B cell (primary cell): ENCODE measurements at regions not wholly inside any gene's neighbourhood (a gene's known extent, or its start where the extent isn't known, plus 50 kb on each side); places are given as distances from the start of the nearest gene placed in this dataset.

ENCODE experiments used
- ATAC-seq: fragments of 200-7000 bp; cut with Tn5 transposase; one replicate; pipeline ENCODE4 v1.10.0; 2021; ENCODE audit warnings: low read depth, mild to moderate bottlenecking, moderate number of reproducible peaks, moderate library complexity
- CTCF ChIA-PET: fragments of 350-600 bp; sonication (Branson Sonifier 250); formaldehyde crosslinking; loops from one replicate; lab custom pipeline; 2021; ENCODE audit warnings: antibody characterized with exemption, inconsistent platforms; lab: Charles Lee
- POLR2A ChIA-PET: fragments of 350-600 bp; sonication (Branson Sonifier 250); formaldehyde crosslinking; loops from one replicate; lab custom pipeline; 2021; ENCODE audit warnings: antibody characterized with exemption; lab: Charles Lee
- DNase-seq: peaks from one replicate; pipeline ENCODE4 v3.0.0; 2013
- H2AFZ ChIP-seq: 2 replicates; pipeline ENCODE4 v1.6.1; 2012; ENCODE audit warnings: mild to moderate bottlenecking, low read depth, low read length; ENCODE audit not compliant: insufficient read depth, poor library complexity, severe bottlenecking
- H3K27ac ChIP-seq, 2 donors: 1 replicate in 1 of 2; 2 replicates in 1 of 2; pipeline ENCODE4 v1.5.1; 2012 to 2013; ENCODE audit warnings: low read length in 2 of 2, mild to moderate bottlenecking in 2 of 2, moderate library complexity in 1 of 2
- H3K27me3 ChIP-seq, 4 experiments: fragments of 200-600 bp in 1 of 4; sonication (generic) in 1 of 4; replicated peaks in 1 of 4; 1 replicate in 2 of 4; 2 replicates in 2 of 4; pipeline versions ENCODE4 v1.6.1 to v1.7.0; 2013 to 2016; ENCODE audit warnings: low read length in 3 of 4, mild to moderate bottlenecking in 2 of 4, mixed read lengths in 1 of 4, moderate library complexity in 1 of 4; ENCODE audit not compliant: insufficient read depth in 4 of 4, control insufficient read depth in 3 of 4; ENCODE audit errors: control extremely low read depth in 1 of 4
- H3K36me3 ChIP-seq, 2 experiments: replicated peaks in 1 of 2; 1 replicate in 1 of 2; 2 replicates in 1 of 2; pipeline versions ENCODE4 v1.6.1 to v1.7.1; 2013; ENCODE audit warnings: low read length in 1 of 2; ENCODE audit not compliant: insufficient read depth in 2 of 2, control insufficient read depth in 1 of 2; ENCODE audit errors: control extremely low read depth in 1 of 2, extremely low read depth in 1 of 2
- H3K4me1 ChIP-seq, 2 donors: fragments of 200-600 bp in 1 of 2; sonication (generic) in 1 of 2; 1 replicate in 1 of 2; 2 replicates in 1 of 2; pipeline versions ENCODE4 v1.5.1 to v1.6.1; 2013 to 2017; ENCODE audit warnings: low read length in 2 of 2; ENCODE audit not compliant: control insufficient read depth in 2 of 2, insufficient read depth in 2 of 2
- H3K4me2 ChIP-seq: replicated peaks from 2 replicates; pipeline ENCODE3; 2012; ENCODE audit warnings: mild to moderate bottlenecking, low read depth, low read length; ENCODE audit not compliant: poor library complexity, severe bottlenecking
- H3K4me3 ChIP-seq, 5 experiments: fragments of 200-600 bp in 1 of 5; sonication (generic) in 1 of 5; 1 replicate in 3 of 5; 2 replicates in 2 of 5; pipeline versions ENCODE4 v1.5.1 to v1.7.0; 2011 to 2016; ENCODE audit warnings: low read length in 4 of 5, mild to moderate bottlenecking in 4 of 5, low read depth in 2 of 5, control low read depth in 1 of 5, moderate library complexity in 1 of 5; ENCODE audit not compliant: insufficient read depth in 1 of 5; ENCODE audit errors: control extremely low read depth in 1 of 5, extremely low read depth in 1 of 5
- H3K79me2 ChIP-seq: fragments of 200-600 bp; sonication (generic); one replicate; pipeline ENCODE4 v1.6.0; 2016; ENCODE audit warnings: low read length; ENCODE audit not compliant: control insufficient read depth, insufficient read depth
- H3K9ac ChIP-seq: fragments of 200-600 bp; sonication (generic); 2 replicates; pipeline ENCODE4 v1.6.1; 2017; ENCODE audit warnings: mild to moderate bottlenecking, low read length, moderate library complexity
- H3K9me3 ChIP-seq, 3 donors: one replicate each; pipeline versions ENCODE4 v1.6.1 to v1.7.1; 2013; ENCODE audit warnings: low read length in 2 of 3; ENCODE audit not compliant: control insufficient read depth in 2 of 3, insufficient read depth in 1 of 3; ENCODE audit errors: control extremely low read depth in 1 of 3
- H4K20me1 ChIP-seq: 2 replicates; pipeline ENCODE4 v1.6.0; 2012; ENCODE audit warnings: mild to moderate bottlenecking, low read length; ENCODE audit not compliant: insufficient read depth, control insufficient read depth, poor library complexity, severe bottlenecking
- H3K27ac Mint-ChIP-seq: one replicate; pipeline ENCODE4 v1.8.0; 2021; ENCODE audit warnings: mixed read lengths
- H3K27me3 Mint-ChIP-seq: one replicate; pipeline ENCODE4 v1.8.0; 2021; ENCODE audit warnings: mixed read lengths
- H3K4me1 Mint-ChIP-seq: one replicate; pipeline ENCODE4 v1.8.0; 2021; ENCODE audit warnings: mixed read lengths
- H3K4me3 Mint-ChIP-seq: one replicate; pipeline ENCODE4 v1.8.0; 2021; ENCODE audit warnings: mixed read lengths
- H3K9me3 Mint-ChIP-seq: one replicate; pipeline ENCODE4 v1.8.0; 2022; ENCODE audit warnings: mixed read lengths; ENCODE audit not compliant: insufficient read depth
- CTCF ChIP-seq: fragments of 200-600 bp; IDR thresholded peaks from one replicate; pipeline ENCODE4 v1.8.0; 2022; ENCODE audit warnings: antibody characterized with exemption, mild to moderate bottlenecking
- EZH2 ChIP-seq: IDR thresholded peaks from 2 replicates; pipeline ENCODE4 v1.6.1; 2012; ENCODE audit warnings: borderline replicate concordance, low read depth, mild to moderate bottlenecking, moderate library complexity, low read length; ENCODE audit not compliant: insufficient read depth, poor library complexity, severe bottlenecking
- intact Hi-C: fragments of 100-400 bp; cut with micrococcal nuclease; formaldehyde crosslinking; loops from one replicate; pipeline ENCODE4 v1.10.0; 2022

- no peaks in the 10 kb centered on the region for H3K27me3 ChIP-seq
- intact Hi-C loops = no loop called here
- no peak overlapping the region for H3K4me3 Mint-ChIP-seq
- ATAC-seq = no peak
- no peak overlapping the region for H2AFZ ChIP-seq
- H3K36me3 ChIP-seq = peaks cover 0 to 28% of the 10 kb centered on the region in 2 experiments
- no peaks in the 10 kb centered on the region for H3K9me3 Mint-ChIP-seq
- H3K4me1 ChIP-seq = no peaks in the 10 kb centered on the region
- no peak overlapping the region for H3K27ac Mint-ChIP-seq
- H3K9me3 ChIP-seq = no peaks in the 10 kb centered on the region
- no peaks in the 10 kb centered on the region for H3K4me1 Mint-ChIP-seq
- H3K27ac ChIP-seq = no peak overlapping the region
- H3K4me2 ChIP-seq = no peak overlapping the region
- H3K9ac ChIP-seq = no peak overlapping the region
- no peak overlapping the region for H3K4me3 ChIP-seq
- TF ChIP-seq EZH2 = no peak
- TF ChIP-seq CTCF = no peak
- H3K79me2 ChIP-seq = no peaks in the 10 kb centered on the region
- ChIA-PET POLR2A (interaction anchor here (0.7 kb wide), 1 partner anchor 13 kb away, joined by 5 read pairs; no protein-coding TSS in a partner anchor), CTCF (no interaction called here)
- DNase-seq = no peak
- no peaks in the 10 kb centered on the region for H3K27me3 Mint-ChIP-seq
- H4K20me1 ChIP-seq = no peaks in the 10 kb centered on the region
These were observed 59.2 kb downstream of the PIK3C2A start for GRCh38 chr11:17148536-17148935.

GRCh38 chr11:17145972-17146371, 61.8 kb downstream of the PIK3C2A start:
- H3K79me2 ChIP-seq = no peaks in the 10 kb centered on the region
- H3K9me3 ChIP-seq = no peaks in the 10 kb centered on the region
- Mint-ChIP-seq H3K4me1 (no peaks in the 10 kb centered on the region), H3K27ac (no peak overlapping the region), H3K4me3 (no peak overlapping the region), H3K9me3 (no peaks in the 10 kb centered on the region), H3K27me3 (no peaks in the 10 kb centered on the region)
- TF ChIP-seq EZH2 = no peak
- no peak for TF ChIP-seq CTCF
- H3K4me1 ChIP-seq = no peaks in the 10 kb centered on the region
- no peaks in the 10 kb centered on the region for H3K27me3 ChIP-seq
- ChIA-PET POLR2A (no interaction called here), CTCF (no interaction called here)
- no peak overlapping the region for H3K4me2 ChIP-seq
- H2AFZ ChIP-seq = no peak overlapping the region
- intact Hi-C loops = no loop called here
- DNase-seq (no peak), ATAC-seq (no peak)
- no peak overlapping the region for H3K4me3 ChIP-seq
- H3K9ac ChIP-seq = no peak overlapping the region
- H3K27ac ChIP-seq = no peak overlapping the region
- peaks cover 0 to 37% of the 10 kb centered on the region in 2 experiments for H3K36me3 ChIP-seq
- no peaks in the 10 kb centered on the region for H4K20me1 ChIP-seq
